ENCODE measurements at regions not wholly inside any gene's neighbourhood (a gene's known extent, or its start where the extent isn't known, plus 50 kb on each side); places are given as distances from the start of the nearest gene placed in this dataset.

GRCh38 chr13:58792854-58793253 is 1161.3 kb downstream of the PCDH17 start:
- TF ChIP-seq CTCF (conservative IDR thresholded peaks at IDR 0.05; ENCODE audit: low read depth, low read length) (no peak), EZH2 (IDR thresholded peaks at IDR 0.05; ENCODE audit: low read length, unreplicated experiment) (no peak), EZH2phosphoT487 (IDR thresholded peaks at IDR 0.05; ENCODE audit: borderline replicate concordance, low read length) (no peak)
